SK-N-DZ (cell line): ENCODE measurements at regions not wholly inside any gene's neighbourhood (a gene's known extent, or its start where the extent isn't known, plus 50 kb on each side); places are given as distances from the start of the nearest gene placed in this dataset.

Experiments
- DNase-seq: peaks from one replicate; pipeline ENCODE4 v3.0.0-alpha.2; 2015; ENCODE audit warnings: low spot score

- DNase-seq: no peak
Observed at GRCh38 chr4:13316354-13316753, 167.8 kb downstream of the RAB28 start.

GRCh38 chr4:13313856-13314255, 170.3 kb downstream of the RAB28 start:
- DNase-seq: no peak

- DNase-seq: no peak
Observed at GRCh38 chr4:13312264-13312663, 171.9 kb downstream of the RAB28 start.

GRCh38 chr4:13309751-13310150, 174.4 kb downstream of the RAB28 start:
- no peak for DNase-seq

- no peak for DNase-seq
Observed at GRCh38 chr4:13306356-13306755, 177.8 kb downstream of the RAB28 start.

- DNase-seq: no peak
Observed at GRCh38 chr4:13302876-13303275, 181.3 kb downstream of the RAB28 start.

GRCh38 chr4:13299343-13299742, 184.8 kb downstream of the RAB28 start:
- DNase-seq: no peak

- no peak for DNase-seq
Observed at GRCh38 chr4:13298655-13299054, 185.5 kb downstream of the RAB28 start.

GRCh38 chr4:13296986-13297385, 187.2 kb downstream of the RAB28 start:
- DNase-seq: no peak

- no peak for DNase-seq
Observed at GRCh38 chr4:13294961-13295605, 189.1 kb downstream of the RAB28 start.

- no peak for DNase-seq
Observed at GRCh38 chr4:13292372-13292771, 191.8 kb downstream of the RAB28 start.

- DNase-seq: no peak
Observed at GRCh38 chr4:13289391-13289790, 194.7 kb downstream of the RAB28 start.

GRCh38 chr4:13285336-13285735, 198.8 kb downstream of the RAB28 start:
- DNase-seq: no peak

- DNase-seq: no peak
Observed at GRCh38 chr4:13284932-13285331, 199.2 kb downstream of the RAB28 start.

- DNase-seq: no peak
Observed at GRCh38 chr4:13276357-13276756, 207.8 kb downstream of the RAB28 start.

- no peak for DNase-seq
Observed at GRCh38 chr4:13268703-13269102, 215.4 kb downstream of the RAB28 start.

GRCh38 chr4:13268165-13268564, 216.0 kb downstream of the RAB28 start:
- no peak for DNase-seq

- DNase-seq: no peak
Observed at GRCh38 chr4:13267091-13267490, 217.0 kb downstream of the RAB28 start.

GRCh38 chr4:13266687-13267086, 217.5 kb downstream of the RAB28 start:
- DNase-seq: no peak

- DNase-seq: no peak
Observed at GRCh38 chr4:13263967-13264525, 220.1 kb downstream of the RAB28 start.

- DNase-seq: no peak
Observed at GRCh38 chr4:13262816-13263215, 221.3 kb downstream of the RAB28 start.

GRCh38 chr4:13261486-13262257, 222.5 kb downstream of the RAB28 start:
- DNase-seq: no peak

GRCh38 chr4:13260513-13260912, 223.6 kb downstream of the RAB28 start:
- DNase-seq: no peak
